HG02981 (cell line): ENCODE measurements at regions not wholly inside any gene's neighbourhood (a gene's known extent, or its start where the extent isn't known, plus 50 kb on each side); places are given as distances from the start of the nearest gene placed in this dataset.

ENCODE experiments used
- ATAC-seq: cut with Tn5 transposase; IDR thresholded peaks from one replicate; pipeline ENCODE4 v1.9.1; 2021; ENCODE audit warnings: mild to moderate bottlenecking, moderate library complexity; ENCODE audit not compliant: unreplicated experiment

DNA sequence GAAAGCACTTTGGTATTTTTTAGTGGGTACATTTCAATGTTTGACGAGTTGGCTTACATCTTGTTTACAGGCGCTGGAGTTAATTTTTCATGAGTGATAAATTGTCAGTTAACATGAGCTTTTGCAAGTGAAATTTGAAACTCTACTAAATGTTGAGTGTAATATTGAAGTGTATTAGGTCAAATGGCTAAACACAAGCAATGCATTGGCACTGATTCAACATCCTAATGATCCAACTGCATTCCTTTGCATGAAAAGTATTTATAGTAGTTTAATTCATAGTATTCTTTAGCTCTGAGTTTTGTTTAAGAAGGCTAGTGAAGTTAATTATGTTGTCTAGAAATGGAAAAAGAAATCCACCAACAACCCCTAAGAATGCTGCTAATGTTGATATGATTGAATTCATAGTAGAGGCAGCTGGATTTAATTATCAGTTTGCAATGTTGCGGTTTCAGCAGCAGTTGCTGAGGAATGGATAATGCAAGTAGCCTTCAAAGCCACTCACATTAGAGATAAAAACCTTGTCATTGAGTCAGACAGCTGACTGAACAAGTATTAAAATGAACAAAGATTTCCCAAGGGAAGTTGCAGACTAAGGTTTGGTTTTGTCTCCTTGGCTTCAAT, 245.6 kb upstream of the GOLIM4 start:
- no peak for ATAC-seq

DNA sequence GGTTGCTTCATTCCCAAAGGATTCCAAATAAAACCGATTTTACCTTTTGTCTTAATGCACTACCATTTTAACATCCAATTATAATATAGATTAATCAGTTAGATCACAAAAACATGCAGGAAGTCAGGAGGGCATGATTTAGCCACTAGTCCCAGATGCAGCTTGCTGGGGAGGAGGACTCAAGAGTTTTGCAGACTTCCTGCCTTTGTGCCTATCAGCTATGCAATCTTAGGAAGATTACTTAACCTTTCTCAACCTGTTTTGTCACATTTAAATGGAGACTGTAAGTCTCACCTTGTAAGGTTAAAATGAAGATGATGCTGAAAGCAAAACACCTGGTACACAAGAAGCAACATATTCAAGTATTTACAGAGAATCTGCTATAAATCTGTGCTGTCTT, 242.4 kb upstream of the GOLIM4 start:
- no peak for ATAC-seq

DNA sequence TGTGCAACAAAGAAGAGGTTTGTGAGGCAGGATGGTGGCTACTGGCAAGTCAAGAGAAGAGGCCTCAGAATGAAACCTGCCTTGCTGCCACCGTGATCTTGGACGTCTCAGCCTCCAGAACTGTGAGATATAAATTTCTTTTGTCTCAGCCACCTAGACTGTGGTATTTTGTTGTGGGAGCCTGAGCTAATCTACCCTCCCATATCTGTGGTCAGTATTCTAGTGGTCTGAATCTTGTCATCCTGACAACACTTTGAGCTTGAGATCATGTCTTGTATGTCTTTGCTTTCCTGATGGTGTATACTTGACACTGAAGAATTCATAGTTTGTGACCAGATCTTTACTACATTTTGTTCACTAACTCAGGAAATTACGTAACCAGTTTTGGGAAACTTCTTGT, 240.6 kb upstream of the GOLIM4 start:
- no peak for ATAC-seq

DNA sequence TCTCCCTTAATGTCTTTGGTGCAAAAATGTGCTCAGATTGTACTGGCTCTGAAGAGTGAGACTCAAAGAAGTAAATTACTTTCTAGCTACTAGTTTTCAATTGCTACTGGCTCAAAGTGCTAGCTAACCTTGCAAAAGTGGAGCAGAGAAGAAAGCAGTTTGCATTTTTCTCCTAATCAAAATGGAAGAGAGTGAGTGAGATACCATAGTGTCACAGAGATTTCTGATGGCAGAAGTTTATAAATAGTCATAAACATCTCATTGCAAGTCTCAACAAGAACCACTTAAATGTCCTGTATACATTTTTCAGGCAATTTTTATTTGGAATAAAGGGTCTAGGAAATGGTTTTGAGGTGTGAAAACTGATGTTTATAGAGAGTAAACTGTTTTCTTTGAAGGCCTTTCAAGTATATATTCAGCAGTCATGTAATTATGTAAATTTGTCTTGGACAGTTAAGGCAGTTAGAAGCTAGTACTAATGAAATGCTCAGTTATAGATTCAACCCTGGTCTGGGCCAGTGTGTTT, 237.7 kb upstream of the GOLIM4 start:
- no peak for ATAC-seq

DNA sequence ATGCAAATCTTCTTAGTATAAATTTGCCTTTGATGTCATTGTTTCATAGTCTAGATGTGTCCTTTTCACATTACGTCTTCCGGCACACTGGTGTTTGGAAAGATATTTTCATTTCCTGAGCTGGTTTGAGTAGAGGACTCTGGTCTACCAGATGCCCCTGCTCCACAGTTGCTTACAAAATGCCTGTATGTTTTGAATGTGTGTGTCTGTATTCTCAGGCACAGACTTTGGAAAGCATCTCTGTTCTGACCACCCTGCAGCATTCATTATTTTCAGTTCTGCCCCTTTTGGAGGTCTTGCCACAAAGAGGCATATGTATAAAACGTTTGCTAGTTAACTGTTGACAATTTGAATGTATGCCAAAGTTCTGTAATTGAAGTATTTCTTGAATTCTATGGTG, 236.0 kb upstream of the GOLIM4 start:
- ATAC-seq, result no peak

DNA sequence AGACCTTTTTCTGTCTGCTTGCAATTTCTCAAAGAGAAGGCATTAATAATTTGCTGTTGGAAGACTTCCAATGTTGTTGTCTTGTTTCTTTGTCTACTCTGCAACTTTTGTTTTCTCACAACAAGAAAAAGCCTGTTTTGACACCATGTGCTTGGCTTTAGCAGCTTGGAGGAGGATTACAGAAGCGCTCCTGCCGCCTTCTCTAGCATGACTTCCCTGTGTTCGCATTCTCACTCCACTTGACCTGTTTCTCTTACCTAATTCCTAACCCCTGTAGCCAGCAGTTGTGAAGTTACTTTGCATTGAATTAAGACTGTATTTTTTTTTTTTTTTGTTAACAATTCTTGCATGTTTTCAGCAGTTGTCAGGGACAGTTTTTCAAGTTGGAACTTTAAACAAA, 235.3 kb upstream of the GOLIM4 start:
- ATAC-seq, result no peak

DNA sequence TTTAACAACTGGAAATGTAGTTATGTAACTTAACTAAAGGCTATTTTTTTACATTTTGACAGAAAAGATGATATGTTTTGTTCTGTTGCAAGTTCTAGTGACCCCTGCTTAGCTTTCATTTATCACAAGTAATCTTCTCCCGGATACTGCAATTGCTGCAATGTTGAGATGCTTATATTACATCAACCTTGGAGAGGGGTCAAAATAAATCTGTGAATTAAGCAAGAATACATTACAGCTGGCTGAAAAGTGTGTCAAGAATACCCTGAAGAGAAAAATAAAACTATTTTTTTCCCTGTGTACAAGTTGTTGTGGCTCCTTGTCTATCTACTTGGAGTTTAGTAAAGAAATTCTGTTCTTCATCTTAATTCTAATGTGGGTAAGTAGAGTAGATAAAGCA, 232.1 kb upstream of the GOLIM4 start:
- no peak for ATAC-seq

DNA sequence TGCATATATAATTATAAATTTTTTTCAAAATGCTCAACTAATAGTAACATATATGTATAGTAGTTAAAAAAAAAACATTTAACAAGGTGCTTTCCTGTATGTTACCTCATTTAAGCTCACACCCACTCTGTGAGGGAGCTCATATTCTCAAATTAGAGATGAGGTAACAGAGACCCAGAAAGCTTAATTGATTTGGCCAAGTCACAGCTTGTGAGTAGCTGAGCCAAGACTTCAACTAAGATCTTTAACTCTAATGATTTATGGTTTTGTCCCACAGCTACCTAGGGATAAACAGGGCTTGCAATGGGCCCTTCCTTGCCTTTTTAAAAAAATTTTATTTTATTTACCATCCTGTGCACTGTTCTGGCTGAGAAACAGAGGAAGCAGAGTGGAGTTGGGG, 230.0 kb upstream of the GOLIM4 start:
- no peak for ATAC-seq

DNA sequence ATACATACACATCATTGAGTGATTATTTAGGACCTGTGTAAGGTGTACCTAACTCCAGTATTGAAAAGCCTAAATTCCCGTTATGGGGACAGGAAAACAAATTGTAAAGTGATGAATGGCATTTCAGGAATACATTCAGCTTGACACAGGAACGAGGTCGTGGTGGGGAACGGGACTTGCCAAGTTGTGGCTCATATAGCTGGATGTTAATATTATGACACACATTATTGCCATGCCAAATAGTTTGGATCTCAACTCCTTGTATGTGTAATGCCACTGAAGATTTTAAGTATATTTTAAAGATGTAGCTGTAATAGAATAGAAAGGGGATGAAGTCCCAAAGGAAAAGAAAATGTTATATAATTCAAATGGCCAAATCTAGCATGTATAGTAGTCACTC, 227.2 kb upstream of the GOLIM4 start:
- no peak for ATAC-seq

DNA sequence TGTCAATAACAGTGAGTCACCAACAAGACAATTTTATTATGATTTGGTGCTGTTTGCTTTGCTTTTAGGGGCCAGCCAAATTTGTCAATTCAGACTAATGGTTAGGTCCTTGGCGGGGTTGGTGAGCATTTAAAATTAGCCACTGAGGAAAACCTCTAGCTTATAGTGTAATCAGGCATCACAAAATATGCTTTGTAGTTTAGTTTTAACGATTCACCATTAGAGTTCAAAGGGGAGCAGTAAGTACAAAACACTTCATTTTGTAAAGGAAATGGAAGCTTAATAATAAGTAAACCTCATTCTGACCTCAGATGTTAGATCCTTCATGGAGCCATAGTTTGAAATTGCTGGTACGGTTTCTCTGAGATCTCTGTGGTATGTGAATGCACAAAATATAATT, 218.4 kb upstream of the GOLIM4 start:
- no peak for ATAC-seq

DNA sequence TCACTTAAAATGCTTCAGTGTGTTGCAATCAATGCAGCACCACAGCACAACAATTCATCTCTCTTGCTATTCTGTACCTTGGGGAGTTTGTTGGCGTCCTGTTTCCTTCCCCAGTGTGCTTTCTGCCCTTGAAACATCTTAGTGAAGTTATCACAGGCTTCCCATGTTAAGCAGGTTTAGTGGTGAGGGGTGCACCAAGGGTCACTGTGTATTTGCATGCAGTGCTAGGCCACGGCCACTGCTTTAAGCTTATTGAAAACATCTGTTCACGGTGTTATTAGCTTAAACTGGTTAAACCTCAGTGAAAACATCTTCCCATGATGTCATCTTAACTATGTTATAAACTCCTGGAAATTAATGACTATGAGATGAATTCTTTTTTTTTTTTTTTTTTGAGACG, 217.3 kb upstream of the GOLIM4 start:
- ATAC-seq, result no peak

DNA sequence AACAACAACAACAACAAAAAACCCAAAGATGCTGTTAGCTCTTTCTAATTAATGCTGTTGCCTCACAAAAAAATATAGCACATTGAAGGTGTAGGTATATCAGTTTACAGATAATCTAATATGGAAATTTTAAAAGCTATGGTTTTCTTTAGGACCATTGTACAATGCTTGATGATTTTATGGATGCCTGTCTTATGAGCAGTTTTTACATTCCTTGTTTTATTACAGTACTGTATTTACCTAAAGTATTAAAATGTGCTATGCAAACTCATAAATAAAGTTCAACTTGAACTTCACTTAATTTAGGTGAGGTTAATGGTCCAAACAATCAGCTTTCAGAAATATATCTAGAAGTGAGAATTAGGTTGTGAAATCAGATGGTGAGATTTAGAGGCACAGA, 212.2 kb upstream of the GOLIM4 start:
- no peak for ATAC-seq

DNA sequence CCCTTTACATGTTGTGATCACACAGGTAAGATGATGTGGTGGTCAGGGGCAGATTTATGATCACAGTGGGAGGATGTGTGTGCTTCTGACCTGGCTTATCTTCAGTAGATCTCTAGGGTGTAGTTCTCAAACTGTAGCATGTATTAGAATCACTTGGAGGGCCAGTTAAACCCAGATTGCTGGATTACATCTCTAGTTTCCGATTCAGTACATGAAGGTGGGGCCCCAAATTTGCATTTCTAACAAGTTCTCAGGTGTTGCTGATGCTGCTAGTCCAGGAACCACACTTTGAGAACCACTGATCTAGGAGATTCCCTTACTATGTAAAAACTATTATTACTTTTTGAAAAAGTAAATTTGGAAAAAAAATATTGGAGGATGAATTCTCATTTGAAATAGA, 199.3 kb upstream of the GOLIM4 start:
- ATAC-seq, result no peak

DNA sequence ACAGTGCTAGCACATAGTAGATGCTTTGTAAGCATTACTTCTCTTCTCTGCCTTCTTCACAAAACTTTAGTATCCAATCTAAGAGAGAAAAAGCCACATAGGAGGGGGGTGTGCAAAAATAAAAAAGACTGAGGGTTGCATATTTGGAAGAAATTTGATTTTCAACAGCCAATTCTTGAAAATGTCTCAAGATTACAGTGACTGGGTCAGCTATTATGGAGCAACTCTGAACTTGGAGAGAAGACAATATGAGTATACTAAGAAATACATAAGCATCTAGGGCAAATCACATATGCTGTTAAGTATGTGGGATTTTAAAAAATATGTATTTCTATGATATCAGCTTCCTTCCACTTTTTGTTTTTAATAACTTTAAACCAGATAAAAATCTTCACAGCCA, 196.6 kb upstream of the GOLIM4 start:
- ATAC-seq, result no peak

DNA sequence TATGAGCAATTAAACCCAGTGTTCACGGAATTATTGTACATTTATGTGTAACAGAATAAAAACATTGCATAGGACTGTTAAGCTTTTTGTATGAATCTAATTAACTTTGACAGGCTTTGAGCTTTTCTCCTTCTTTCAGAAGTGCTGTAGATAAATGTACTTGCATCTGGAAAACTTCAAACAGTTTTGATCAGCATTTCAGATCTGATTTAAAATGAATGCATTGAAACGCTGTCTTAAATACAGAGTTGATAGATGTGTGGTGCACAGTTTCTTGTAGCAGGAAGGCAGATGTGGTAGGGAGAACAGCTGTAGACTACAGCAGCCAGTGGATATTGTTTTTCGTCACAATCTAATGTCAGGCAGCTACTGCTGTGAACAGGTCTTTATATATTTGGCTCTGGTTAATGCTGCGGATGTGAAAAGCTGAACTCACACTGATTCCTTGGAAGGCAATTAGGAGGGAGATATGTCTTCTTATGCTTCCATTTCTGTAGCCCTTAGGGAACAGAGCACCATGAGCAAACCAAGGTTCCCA, 193.8 kb upstream of the GOLIM4 start:
- ATAC-seq, result no peak

DNA sequence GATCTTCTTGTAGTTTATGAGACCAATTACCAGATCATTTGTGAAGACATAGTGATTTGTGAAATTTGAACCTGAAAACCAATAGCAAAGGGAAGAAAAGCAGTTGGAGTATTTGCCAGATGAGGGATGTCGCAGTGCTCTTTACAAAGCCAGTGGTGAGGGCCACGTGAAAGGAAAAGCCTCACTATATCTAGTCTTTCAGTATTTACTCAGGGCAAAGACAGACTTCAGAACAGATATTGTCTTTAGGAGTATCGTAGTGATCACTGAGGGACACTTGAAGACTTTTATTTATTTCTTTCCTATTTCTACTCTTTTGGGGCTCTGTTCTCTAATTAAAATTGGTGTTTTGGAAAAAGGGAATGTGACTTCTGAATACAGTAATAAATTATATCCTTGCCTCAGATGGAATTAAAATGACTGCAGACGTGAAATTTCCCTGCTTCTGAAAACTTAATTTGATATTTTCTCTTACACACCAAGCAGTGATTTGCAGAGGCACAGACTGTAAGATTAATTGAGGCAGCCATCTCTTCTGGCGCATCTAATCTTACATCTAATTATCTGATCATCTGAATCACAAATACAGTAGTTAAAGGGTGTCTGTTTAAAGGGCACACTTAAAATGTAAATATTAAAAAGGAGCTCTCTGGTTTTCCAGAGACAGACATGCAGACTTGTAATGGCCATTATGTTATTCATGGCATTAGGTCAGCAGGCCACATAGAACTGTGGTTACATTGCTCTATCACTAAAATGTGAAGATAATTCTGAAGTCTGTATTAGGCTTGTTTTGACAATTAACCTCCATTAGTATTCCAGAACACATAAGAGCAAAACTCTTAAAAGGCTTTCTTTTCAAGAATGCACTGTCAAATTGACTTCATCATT, 193.0 kb upstream of the GOLIM4 start:
- ATAC-seq, result no peak

DNA sequence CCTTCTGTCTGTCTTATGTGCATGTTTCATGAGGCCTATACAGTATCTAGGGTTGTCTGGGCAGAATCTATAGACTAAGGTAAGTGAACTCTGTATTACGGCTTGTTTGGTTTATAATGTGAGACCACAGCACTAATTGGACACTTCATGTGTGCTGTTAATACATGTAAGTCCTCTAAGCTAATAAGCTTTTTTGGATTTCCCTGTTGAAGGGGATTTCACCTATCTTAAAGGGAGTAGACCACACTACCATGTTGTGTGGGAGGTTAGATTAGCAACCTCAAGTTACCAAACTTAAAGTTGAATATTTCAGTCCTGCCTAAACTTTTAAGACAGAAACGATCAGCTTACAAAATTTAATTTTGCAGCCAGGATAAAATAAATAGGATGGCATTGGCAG, 189.8 kb upstream of the GOLIM4 start:
- ATAC-seq, result no peak

DNA sequence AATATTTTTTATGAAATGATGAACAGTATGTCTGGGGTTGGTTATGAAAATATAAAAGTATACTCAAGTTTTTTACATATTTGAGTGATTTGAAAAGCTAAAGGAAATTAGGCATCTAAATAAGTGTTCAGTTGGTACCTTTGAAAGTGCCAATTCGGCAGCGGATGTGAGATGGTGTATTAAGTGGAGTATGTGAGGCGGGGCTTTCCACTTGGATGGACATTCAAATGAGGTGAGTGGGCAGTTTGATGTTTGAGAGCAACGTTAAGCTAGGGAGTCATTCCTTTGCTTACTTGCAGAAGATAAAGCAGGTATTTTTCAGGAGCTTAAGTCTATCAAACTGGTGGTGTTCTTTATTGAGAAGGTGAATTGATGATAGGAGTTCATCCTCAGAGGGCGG, 189.0 kb upstream of the GOLIM4 start:
- no peak for ATAC-seq

DNA sequence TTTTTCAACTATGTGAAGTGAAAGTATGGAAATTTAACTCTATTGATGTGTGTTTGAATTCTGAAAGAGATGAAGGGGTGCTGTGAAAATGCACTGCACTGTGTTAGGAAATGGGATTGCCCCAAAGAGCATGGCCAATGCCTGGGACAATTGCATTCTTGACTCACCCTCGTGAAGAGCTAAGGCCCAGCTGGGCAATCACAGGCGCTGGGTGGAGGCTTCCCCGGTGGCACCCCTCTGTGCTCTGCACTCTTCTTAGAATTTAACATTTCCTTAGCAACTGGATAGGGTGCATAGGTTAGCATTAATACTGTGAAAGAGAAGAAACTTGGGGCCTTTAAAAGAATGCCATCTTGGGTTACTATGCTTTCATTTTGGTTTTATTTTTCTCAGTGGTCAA, 179.9 kb upstream of the GOLIM4 start:
- no peak for ATAC-seq

DNA sequence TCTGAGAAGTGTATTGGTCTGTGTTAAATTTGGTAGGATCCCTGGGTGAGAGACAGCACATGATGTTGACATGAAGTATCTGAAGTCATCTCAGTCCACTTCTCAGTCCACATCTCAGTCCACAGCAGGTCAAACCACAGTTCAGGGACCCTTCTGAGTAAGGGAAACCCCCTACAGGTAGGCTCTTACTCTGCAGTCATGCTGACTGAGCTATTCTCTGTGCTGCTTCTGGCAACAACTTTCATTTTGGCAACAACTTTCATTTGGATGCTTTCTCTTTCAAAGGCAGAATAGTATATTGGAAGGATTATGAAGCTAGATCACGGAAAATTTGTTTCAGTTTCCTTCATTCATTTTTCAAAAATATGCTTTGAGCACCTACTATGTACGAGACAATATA, 178.2 kb upstream of the GOLIM4 start:
- peak; percentile 90 for ATAC-seq

DNA sequence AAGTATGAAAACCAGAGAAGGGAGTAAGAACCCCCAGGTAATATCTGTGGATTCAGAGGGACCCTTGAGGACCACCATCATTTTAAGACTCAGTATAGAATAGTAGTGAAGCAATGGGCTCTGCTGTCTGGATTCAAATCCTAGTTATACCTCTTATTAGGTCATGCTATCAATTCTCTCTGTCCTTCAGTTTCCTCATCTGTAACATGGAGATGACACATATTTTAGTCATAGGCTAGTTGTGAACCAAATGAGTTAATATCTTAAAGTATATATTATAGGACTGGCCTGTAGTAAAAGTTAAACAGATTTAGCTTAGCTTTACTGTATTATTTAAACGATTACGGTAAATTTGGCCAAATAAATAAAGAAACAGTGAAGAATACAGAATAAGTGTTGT, 177.3 kb upstream of the GOLIM4 start:
- ATAC-seq, result no peak

DNA sequence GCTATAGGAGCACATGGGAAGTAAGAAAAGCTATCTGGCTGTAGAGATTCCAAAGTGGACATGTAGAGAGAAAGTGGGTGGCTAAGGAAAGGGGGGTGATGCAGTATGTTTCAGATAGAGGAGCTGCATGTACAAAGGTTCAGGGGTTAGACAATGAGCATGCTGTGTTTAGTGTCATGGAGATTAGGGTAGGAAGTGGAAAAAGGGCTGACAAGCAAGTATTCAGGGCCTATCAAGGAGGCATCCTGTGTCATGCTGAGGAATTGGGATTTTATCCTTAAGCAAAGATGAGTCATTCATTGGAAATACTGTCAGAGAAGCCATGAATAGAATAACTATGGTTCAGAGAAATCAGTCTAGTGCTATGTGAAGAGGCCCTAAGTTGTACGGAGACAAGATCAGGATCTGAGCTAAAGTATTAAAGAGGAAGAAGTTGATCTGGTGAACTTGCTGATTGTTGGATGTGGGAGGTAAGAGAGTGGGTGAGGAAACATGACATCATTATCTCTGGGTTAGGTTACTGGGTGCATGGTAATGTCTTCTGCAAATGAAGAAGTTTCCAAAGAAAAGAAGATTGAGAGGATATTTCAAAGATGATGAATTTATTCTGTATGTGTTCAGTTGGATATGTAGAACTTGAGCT, 176.7 kb upstream of the GOLIM4 start:
- ATAC-seq, result no peak
